ENCODE measurements at regions not wholly inside any gene's neighbourhood (a gene's known extent, or its start where the extent isn't known, plus 50 kb on each side); places are given as distances from the start of the nearest gene placed in this dataset.

DNA sequence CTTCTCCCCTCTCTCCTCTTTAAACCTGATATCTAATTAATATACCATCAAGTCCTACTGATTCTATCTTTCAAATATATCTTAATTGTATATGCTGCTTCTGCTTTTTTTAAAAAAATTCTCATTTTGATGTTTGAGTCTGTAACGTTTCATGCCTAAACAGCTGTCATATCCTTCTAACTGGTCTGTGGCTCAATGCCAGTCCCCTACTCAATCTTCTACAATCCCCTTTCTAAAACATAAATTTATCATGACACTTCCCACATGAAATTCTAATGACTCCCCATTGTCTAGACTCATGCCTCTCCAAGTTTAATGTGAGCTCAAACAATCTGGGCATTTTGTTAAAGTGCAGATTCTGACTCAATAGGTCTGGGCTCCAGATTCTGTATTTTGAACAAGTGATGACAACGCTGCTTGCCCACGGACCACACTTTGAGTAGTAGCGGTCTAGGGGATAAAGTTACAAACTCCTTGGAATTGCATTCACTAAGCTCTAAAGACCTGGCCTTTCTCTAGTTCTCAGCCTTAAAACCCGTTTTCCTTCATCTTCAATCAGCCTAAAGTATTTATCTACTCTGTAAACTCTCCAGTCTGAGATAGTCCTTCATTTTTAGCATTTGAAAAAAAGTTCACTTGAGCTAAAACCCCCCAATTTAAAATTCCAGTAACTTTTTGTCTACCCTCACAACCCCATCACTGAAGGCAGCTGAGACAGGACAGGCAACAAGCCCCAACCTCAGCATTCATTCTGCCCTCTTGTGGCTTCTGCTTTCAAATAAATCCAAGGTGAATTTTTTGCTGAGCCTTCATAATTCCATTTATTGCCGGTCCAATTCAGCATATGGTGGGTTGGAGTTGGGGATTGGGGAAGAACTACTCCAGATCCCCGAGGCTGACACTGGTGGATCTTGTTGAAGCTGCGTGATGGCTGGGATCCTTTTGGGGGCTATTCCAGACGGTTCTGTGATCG, 88.1 kb upstream of the THRB start:
- TF ChIP-seq, protein P1, sequence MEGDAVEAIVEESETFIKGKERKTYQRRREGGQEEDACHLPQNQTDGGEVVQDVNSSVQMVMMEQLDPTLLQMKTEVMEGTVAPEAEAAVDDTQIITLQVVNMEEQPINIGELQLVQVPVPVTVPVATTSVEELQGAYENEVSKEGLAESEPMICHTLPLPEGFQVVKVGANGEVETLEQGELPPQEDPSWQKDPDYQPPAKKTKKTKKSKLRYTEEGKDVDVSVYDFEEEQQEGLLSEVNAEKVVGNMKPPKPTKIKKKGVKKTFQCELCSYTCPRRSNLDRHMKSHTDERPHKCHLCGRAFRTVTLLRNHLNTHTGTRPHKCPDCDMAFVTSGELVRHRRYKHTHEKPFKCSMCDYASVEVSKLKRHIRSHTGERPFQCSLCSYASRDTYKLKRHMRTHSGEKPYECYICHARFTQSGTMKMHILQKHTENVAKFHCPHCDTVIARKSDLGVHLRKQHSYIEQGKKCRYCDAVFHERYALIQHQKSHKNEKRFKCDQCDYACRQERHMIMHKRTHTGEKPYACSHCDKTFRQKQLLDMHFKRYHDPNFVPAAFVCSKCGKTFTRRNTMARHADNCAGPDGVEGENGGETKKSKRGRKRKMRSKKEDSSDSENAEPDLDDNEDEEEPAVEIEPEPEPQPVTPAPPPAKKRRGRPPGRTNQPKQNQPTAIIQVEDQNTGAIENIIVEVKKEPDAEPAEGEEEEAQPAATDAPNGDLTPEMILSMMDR (IDR thresholded peaks at IDR 0.05; ENCODE audit: insufficient read depth, low read length), result no peak
- TF ChIP-seq, protein P2, sequence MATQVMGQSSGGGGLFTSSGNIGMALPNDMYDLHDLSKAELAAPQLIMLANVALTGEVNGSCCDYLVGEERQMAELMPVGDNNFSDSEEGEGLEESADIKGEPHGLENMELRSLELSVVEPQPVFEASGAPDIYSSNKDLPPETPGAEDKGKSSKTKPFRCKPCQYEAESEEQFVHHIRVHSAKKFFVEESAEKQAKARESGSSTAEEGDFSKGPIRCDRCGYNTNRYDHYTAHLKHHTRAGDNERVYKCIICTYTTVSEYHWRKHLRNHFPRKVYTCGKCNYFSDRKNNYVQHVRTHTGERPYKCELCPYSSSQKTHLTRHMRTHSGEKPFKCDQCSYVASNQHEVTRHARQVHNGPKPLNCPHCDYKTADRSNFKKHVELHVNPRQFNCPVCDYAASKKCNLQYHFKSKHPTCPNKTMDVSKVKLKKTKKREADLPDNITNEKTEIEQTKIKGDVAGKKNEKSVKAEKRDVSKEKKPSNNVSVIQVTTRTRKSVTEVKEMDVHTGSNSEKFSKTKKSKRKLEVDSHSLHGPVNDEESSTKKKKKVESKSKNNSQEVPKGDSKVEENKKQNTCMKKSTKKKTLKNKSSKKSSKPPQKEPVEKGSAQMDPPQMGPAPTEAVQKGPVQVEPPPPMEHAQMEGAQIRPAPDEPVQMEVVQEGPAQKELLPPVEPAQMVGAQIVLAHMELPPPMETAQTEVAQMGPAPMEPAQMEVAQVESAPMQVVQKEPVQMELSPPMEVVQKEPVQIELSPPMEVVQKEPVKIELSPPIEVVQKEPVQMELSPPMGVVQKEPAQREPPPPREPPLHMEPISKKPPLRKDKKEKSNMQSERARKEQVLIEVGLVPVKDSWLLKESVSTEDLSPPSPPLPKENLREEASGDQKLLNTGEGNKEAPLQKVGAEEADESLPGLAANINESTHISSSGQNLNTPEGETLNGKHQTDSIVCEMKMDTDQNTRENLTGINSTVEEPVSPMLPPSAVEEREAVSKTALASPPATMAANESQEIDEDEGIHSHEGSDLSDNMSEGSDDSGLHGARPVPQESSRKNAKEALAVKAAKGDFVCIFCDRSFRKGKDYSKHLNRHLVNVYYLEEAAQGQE (IDR thresholded peaks at IDR 0.05; ENCODE audit: insufficient replicate concordance, low read depth), result no peak
